HG03159 (cell line): ENCODE measurements at regions not wholly inside any gene's neighbourhood (a gene's known extent, or its start where the extent isn't known, plus 50 kb on each side); places are given as distances from the start of the nearest gene placed in this dataset.
"Not testable (repeated sequence)": the region's sequence is repeated elsewhere in the genome, so short reads cannot be mapped to it uniquely, and the experiment has no call there.

Experiments used
- ATAC-seq: cut with Tn5 transposase; IDR thresholded peaks from one replicate; pipeline ENCODE4 v1.9.1; 2021; ENCODE audit warnings: mild to moderate bottlenecking, moderate library complexity; ENCODE audit not compliant: unreplicated experiment

DNA sequence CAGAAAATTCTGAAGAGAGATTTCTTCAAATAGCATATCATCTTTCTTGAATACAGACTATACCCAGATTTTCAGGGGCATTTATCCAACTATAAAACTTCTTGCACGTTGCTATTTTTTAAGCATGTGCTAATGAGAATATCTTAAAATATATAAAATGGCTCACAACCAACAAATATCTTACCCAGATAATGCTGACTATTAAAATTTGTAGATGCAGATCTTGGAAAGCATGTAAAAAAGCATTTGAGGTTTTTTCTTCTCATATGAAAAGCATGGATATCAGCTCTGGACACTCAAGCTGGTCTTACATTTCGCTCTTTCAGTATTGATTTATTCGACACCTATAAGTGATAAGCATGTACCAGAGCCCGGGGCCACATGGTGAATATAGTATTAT lies 1187.7 kb upstream of the ADGRL4 start:
- no peak for ATAC-seq

DNA sequence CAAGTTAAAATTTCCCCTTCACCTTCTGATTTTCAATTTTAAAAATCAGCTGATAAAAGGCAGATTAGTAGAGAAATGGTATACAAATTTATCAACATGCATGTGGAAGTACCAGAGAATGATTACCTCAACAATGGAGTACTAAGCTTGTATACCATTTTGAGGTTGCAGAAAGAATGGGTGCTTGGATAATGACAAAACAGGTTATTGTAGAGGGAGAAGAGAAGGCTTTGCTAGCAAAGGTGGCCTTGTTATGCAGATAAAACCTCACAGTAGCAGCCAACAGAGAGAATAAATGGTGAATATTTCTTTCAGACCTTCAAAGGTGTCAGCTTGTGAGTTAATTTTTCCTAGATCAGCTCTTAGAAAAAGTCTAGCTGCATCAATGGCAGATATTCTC lies 1174.9 kb upstream of the ADGRL4 start:
- ATAC-seq: no peak

DNA sequence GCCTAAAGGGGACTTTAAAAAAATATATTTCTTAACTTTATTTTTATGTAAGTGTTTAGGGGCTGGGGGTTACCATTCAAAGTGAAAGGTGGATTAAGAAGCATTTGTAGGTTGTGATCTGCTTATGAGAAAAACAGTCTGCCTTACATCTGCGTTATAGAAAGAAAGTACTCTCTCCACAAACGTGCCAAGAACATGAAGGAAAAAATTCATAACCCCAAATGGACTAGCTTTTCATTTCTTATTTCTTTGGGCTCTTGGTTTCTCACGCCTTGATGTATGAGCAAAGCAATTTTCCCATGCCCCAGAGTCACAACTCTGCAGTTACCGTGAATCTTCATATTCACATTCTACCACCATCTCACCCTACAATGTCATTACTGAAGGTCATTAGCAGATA lies 1165.1 kb upstream of the ADGRL4 start:
- no peak for ATAC-seq

DNA sequence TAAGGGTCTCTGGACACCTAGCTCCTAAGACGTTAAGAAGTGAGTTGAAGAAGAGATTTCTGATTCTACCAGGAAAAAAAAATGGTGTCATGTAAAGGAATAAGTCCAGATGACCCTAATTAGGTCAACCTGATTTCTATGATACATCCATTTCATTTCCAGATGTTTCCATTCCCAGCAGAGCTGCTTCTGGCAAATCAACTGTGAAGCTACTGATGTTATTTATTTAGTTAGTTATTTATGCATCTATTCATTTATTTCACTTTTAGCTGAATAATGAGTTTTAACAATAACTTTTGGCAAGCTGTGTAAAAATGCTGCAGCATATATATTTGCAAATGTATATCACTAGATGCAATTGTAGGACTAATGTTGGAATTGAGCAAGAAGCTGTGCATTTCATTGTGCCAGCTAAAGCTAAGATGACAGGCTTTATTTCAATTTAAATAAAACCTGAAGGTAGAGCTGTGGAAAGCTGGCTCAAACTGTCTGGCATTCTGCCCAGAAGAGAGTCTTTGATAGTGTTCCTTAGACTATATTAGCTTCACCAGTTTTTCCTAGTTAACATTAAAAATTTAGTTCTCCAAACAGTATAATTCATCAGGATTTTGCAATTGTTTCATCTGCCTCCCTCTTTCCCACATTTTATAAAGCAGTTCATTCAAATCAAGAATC lies 1164.4 kb upstream of the ADGRL4 start:
- ATAC-seq: no peak

DNA sequence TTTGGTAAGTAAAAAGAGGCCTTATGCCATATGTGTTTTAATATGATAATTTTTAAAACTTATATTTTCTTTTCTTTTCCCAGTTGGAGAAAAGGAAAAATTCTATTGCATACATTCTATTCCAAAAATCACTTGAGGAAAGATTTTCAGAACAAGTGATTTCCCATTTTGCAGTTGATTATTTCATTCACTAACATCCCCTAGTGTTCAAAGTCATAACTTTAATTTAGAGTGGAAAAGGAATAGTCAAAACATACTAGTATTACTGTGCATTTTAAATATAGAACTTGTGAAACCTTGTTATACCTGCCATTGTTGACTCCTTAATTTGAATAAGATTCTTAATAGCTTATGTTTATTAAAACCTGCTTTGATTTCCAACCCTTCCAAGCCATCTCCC lies 1157.6 kb upstream of the ADGRL4 start:
- no peak for ATAC-seq

DNA sequence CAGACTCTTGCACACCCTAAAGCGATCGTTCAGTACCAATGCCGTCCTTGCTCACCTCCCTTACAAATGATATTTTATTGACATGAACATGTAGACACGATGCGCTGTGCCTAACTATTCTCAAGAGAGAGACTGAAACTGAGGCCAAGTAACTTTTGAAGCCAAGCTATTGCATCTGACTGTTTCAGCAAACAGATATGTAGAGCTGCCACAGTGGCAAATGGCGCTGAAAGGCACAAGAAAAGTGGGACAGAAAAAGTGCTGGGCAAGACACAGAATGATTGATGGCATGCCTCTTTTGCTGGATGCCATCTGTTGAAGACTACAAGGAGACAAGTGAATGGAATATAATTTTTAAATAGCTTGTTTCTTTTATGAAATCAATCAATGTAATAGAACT lies 1157.2 kb upstream of the ADGRL4 start:
- no peak for ATAC-seq

DNA sequence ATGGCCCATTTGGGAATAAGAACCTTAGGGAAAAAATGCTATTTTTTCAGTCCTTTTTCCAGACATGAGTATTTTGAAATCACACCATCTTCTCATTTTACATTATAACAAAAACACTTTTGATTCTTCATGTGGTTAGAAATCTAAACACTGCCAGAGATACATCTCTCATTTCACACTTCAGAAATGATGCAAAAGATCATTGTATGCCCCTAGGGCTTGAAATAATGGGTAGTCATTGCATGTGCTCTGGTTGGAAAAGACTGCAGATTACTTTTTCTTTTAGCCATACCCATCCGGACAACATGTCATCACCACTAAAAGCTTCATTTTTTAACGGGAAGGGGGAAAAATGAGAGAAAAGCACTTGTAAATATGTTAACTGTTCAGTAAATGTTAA lies 1152.2 kb upstream of the ADGRL4 start:
- no peak for ATAC-seq

DNA sequence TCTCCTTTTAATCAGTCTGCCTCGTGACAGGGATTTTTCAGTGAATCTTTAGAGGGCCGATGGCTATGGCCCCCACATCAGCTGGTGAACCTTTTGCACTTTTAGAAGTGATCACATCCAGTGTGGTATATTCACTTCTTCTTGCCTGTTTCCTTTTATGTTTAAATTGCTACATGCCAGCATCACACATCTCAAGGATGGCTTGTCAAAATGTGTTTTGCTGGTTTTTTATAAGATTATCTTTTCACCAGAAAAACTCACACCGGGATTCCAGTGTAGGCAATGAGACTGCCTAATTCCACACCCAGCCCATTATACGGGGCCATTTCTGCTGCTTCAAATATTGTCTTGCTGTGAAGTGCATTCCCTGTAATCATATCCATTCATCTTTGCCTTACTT lies 1151.7 kb upstream of the ADGRL4 start:
- ATAC-seq: no peak

DNA sequence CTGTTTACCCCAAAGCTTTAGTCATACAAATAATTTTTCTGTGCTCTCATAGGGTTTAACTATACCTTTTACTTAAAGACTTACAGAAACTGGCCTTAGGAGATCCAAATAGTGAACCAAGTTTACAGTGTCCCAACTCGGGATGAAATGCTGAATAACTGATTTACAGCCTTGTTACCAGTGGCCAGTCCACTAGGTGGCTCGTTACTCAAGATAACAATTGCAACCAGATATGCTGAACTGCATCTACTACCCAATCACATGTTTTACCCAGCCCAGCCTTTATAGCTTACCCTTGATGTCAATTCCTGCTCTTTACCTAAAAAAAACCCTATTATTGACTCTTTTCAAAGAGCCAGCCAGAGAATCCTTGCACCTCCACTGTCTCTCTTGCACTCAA lies 1148.8 kb upstream of the ADGRL4 start:
- no peak for ATAC-seq

DNA sequence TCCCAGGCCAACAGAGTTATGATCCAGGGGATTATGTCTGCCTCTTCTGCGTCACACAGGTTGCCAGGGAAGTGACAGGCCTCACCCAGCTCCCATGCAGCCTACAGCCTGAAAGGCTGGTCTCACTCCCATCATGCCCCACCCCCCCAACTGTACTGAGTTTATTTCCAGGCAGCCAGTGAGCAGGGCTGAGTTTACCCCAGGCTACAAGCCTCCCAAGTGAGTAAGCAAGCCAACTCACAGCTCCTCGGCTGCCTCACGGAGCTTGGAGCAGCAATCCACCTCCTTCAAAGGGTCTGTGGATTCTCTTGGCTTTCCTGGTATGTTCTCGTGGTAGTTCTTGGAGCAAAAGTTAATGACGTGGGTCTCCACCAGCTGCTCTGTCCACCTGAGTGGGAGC lies 1147.6 kb upstream of the ADGRL4 start:
- no peak for ATAC-seq

DNA sequence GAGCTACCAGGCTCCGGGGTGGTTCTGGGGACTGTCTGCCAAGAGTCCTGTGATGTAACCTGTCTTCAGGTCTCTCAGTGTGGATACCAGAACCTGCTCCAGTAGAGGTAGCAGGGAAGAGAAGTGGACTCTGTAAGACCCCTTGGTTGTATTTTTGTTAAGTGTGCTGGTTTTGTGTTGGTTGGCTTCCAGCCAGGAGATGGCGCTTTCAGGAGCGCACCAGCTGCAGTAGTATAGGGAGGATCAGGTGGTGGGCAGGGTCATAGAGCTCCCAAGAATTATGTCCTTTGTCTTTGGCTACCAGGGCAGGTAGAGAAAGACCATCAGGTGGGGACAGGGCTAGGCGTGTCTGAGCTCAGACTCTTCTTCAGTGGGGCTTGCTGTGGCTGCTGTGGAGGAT lies 1147.2 kb upstream of the ADGRL4 start:
- ATAC-seq: no peak

DNA sequence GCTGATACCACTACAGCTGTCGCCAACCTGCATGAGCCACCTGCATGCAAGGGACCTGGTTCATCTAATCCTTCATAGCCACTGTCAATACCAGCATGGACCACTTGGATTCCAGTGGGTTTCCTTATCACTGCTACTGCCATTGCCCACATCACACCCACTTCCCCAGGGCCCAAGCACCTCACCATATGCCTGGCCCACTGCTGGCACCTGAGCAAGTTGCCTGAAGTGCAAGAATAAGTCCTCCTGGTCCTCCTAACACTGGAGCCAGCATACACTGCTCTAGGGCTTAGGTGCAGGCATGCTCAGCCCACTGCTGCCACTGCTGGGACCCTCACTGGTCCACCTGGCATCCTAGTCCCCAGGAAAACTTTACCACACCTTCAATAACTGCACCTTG lies 1136.8 kb upstream of the ADGRL4 start:
- no peak for ATAC-seq

DNA sequence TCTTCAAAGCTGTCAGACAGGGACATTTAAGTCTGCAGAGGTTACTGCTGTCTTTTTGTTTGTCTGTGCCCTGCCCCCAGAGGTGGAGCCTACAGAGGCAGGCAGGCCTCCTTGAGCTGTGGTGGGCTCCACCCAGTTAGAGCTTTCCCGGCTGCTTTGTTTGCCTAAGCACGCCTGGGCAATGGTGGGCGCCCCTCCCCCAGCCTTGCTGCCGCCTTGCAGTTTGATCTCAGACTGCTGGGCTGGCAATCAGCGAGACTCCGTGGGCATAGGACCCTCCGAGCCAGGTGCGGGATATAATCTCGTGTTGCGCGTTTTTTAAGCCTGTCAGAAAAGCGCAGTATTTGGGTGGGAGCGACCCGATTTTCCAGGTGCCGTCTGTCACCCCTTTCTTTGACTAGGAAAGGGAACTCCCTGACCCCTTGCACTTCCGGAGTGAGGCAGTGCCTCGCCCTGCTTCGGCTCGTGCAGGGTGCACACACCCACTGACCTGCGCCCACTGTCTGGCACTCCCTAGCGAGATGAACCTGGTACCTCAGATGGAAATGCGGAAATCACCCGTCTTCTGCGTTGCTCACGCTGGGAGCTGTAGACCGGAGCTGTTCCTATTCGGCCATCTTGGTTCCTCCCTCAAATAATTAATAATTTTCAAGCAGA lies 1131.5 kb upstream of the ADGRL4 start:
- not testable (repeated sequence) for ATAC-seq

DNA sequence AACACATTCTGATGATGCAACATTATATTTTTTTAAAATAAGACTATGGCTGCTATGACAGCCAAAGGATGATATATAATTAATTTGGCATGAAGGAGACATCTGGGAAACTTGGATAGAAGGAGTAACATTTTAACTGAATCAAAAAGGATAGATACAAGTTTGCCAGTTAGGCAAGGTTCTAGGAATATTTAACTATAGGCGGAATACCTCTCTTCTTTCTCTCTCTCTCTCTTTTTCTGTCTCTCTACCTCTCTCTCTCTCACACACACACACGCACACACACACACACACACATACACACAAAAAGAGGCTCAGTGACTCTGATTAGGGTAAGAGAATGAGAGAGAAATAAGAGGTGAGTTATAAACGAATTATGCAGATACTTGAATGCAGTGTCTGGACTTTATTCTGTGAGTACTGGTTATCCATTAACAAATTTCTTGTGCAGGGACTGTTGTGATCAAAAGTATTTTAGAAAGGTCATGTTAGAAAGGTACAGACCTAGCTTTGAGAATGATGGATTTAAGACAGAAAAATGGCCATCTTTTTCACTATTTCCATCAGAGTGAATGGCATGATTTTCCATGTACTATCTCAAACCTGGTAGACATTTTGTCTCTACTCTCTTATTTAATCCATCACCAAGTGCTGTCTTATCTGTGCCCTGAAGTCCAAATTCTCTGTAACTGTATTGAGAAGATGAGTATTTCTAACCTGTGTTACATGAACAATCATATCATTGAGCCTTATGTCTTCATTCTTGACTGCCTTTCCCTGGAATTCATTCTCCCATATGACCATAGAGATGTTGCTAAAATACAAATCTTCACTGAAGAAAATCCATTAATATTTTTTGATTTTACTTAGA lies 1106.9 kb upstream of the ADGRL4 start:
- no peak for ATAC-seq

DNA sequence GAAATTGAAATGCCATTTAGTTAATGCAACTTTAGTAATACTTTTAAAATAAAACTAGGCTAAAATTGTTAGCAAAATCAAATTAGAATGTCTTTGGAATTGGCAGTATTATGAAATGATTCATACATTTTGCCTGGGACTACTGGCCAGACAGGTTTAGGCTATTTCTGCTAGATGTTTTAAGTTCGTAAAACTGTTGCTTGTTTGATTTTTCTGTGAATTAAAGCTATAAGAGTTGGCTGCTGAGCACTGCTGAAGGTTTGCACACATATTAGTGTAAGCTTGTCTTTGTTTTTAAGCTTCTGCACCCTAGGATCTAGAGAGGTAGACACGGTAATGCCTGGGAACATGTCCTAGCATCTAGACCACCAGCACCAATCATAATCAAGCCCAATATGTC lies 1094.6 kb upstream of the ADGRL4 start:
- no peak for ATAC-seq

DNA sequence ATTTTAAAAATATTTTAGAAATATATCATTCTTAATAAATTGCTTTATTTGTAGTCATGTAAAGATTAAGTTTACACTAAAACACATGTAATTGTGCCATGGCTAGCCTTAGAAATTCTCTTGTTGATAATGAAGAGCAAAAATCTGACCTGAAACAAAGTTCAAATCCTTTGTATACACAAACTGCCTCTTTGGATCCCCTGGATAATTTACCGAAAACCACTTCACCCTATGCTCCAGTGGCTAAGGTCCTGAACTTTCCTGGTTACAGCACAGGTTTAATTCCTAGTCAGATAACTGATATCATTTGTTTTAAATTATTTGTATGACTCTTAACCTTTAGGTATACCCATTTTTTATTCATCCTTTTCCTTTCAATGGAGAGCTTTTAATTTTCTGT lies 1093.2 kb upstream of the ADGRL4 start:
- ATAC-seq: no peak

DNA sequence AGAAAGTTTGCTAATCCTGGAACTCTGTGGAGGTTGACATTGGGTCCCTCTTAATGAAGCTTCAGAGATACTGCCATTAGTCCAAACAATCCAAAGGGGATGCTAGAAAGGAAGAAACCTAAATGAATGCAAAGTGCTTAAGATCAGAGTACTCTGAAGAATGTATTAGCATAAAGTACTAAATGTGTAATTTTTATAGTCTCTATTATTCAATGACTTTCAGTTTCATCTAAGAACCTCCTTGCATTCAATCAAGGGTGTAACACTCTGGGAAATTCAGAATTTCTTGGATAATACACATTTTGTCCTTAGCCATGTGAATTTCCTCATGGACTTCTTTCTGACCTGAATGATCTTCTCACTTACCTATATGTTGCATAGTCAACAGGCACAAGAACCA lies 1078.5 kb upstream of the ADGRL4 start:
- ATAC-seq: no peak

DNA sequence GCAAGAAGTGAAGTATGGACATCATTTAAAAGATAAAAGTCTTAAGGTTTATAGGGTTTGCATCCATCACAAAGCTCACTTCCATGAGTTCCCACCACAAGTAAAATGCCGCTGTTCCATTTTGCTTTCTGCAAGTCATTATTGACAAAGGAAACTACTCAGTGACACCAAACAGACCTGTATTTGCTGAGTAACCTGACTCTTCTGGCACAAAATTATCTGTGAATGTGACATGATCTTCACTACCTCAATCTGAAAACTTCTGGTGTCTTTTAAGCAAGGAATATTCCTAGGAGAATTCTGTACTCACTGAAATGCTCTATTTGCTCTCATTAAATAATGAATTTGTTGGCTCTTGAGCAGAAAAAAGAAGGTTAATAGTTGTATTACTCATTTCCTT lies 1077.4 kb upstream of the ADGRL4 start:
- ATAC-seq: no peak

DNA sequence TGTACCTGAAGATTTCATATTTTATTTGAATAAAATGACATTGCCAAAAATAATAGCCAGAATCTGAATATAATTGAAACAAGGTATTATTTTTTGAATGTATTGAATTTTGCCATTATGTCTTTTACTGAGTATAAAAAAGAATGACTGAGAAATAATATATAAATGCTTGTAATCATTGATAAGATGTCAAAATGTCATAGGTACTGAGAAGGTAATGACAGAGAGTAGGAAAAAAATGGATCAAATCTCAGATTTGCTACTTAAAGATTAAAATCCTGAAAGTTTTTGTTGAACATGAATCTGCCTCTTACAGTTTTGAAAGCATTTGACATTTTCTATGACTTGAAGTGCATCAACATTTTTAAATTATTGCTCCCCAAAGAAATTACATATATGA lies 1069.9 kb upstream of the ADGRL4 start:
- ATAC-seq: no peak

DNA sequence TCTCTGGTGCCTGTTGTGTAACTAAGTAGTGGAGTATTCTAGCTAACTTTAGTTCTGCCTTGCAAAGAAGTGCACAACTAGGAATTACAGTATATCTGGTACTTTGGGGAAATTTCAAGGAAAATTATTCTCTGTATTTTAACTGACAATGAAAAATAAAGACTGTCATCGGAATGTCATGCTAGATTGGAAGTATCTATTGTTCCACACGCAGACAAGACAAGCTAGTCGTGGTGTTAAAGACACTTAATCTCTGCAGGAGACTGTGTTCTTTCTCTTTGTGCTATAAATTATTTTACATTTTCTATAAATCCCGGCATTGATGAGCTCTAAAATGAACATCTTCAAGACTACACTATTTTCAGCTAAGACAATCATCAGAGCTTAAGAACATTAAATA lies 1068.8 kb upstream of the ADGRL4 start:
- ATAC-seq: no peak

DNA sequence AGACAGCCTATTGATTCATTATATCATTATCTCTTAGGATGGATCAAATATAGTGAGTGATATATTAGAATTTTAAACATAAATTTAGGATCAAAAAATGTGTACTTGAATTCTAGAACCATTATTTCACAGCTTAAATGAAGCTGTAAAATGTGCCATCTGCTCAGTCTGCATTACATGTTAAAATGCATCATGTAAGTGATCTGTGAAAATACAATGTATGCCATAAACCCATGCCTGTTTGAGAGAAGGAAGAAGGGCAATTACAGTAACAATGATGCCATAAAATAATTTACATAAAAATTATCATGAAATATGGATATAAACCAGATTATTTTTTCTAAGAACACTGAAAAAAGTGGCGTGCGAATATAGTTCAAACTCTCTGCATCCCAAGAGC lies 1066.0 kb upstream of the ADGRL4 start:
- no peak for ATAC-seq

DNA sequence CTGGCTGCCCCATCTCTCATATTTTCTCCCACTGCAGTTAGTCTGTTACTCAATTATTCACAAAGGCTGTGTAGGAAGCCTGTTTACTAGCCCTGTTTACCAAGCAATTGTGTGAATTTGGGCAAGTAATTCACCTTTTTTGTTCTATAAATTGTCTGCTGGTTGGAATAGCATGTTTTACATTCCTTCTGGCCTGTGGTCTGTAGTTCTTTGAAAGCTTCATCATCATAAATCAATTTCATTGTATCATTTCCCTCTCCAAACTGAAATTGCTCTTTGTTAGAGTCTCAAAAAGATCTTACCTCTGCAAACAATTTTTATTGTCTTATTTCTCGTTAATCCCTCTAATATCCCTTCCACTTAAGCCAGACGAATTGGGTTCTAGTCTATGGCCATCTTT lies 1059.5 kb upstream of the ADGRL4 start:
- ATAC-seq: no peak
